ENCODE measurements at regions not wholly inside any gene's neighbourhood (a gene's known extent, or its start where the extent isn't known, plus 50 kb on each side); places are given as distances from the start of the nearest gene placed in this dataset.
"Not testable (repeated sequence)": the region's sequence is repeated elsewhere in the genome, so short reads cannot be mapped to it uniquely, and the experiment has no call there.

DNA sequence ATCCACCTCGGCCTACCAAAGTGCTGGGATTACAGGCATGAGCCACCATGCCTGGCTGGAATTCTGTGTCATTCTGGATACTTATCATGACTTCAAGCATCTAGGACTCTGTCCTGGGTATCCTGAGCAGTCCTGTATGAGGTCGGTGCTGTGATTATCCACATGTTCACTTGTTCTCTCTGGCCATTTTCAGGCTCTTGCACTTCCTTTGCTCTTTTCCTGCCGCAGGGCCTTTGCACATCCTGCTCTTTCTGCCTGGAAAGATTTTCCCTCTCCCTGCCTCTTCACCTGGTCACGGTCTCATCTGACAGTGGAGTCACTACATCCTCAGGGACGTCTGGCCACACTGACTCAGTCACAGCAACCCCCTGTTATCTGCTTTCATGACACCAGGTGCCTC lies 184.6 kb upstream of the OSBPL11 start:
- not testable (repeated sequence) for H2BK12ac ChIP-seq (ENCODE audit: low read length); H2BK120ac ChIP-seq (ENCODE audit: low read depth, low read length); H2BK5ac ChIP-seq (ENCODE audit: low read length); H3K79me1 ChIP-seq (ENCODE audit: low read depth, low read length); H3K36me3 ChIP-seq (replicated peaks in 1 of 2; ENCODE audit: control insufficient read depth in 2 of 2, insufficient read depth in 2 of 2, low read length in 2 of 2); H4K91ac ChIP-seq (ENCODE audit: low read depth, low read length, poor library complexity); H3K9ac ChIP-seq (ENCODE audit: low read depth, low read length, poor library complexity); H3K4me1 ChIP-seq (ENCODE audit: control insufficient read depth in 2 of 2, insufficient read depth in 1 of 2, low read depth in 1 of 2, low read length in 2 of 2); H3K4me2 ChIP-seq (ENCODE audit: insufficient read depth, low read length, poor library complexity, severe bottlenecking); DNase-seq (ENCODE audit: low spot score); H3K4ac ChIP-seq (ENCODE audit: low read length); H2AFZ ChIP-seq (ENCODE audit: low read length); H3K4me3 ChIP-seq (ENCODE audit: low read length in 2 of 2); H3K27me3 ChIP-seq (ENCODE audit: control insufficient read depth in 3 of 3, insufficient read depth in 3 of 3, low read depth in 1 of 3, low read length in 3 of 3); H4K8ac ChIP-seq (ENCODE audit: low read depth, low read length); H3K23ac ChIP-seq (ENCODE audit: low read depth, low read length, poor library complexity); H2BK15ac ChIP-seq (ENCODE audit: low read length); H3K27ac ChIP-seq (replicated peaks; ENCODE audit: low read length); H2AK5ac ChIP-seq (ENCODE audit: low read depth, low read length); H3K9me3 ChIP-seq (replicated peaks in 1 of 2; ENCODE audit: control insufficient read depth in 2 of 2, insufficient read depth in 1 of 2, low read depth in 1 of 2, low read length in 2 of 2); H3K18ac ChIP-seq (ENCODE audit: low read length); H3K14ac ChIP-seq (ENCODE audit: low read length)
- WGBS, 2 donors (ENCODE audit: extremely low coverage in 2 of 2, insufficient read length in 2 of 2, insufficient replicate concordance in 1 of 2), result no CpG with 5 or more reads among the region's 5 CpGs

DNA sequence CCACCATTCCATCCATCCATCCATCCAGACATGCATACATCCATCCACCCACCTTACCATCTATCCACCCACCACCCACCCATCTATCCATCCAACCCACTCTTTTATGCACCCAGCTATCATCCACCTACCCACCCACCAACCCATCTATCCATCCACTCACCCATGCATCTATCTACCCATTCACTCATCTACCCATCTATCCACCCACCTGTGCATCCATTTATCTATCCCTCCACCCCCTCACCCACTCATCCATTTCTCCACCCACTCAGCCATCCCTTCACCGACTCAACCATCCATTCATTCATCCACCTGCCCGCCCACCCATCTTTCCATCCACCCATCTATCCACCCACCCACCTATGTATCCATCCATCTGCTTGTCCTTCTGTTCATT lies 186.4 kb upstream of the OSBPL11 start:
- not testable (repeated sequence) for H2BK15ac ChIP-seq (ENCODE audit: low read length); H3K18ac ChIP-seq (ENCODE audit: low read length); H2AK5ac ChIP-seq (ENCODE audit: low read depth, low read length); DNase-seq (ENCODE audit: low spot score); H2BK5ac ChIP-seq (ENCODE audit: low read length); H3K9ac ChIP-seq (ENCODE audit: low read depth, low read length, poor library complexity); H3K4ac ChIP-seq (ENCODE audit: low read length); H3K36me3 ChIP-seq (replicated peaks in 1 of 2; ENCODE audit: control insufficient read depth in 2 of 2, insufficient read depth in 2 of 2, low read length in 2 of 2); H3K14ac ChIP-seq (ENCODE audit: low read length); H3K4me1 ChIP-seq (ENCODE audit: control insufficient read depth in 2 of 2, insufficient read depth in 1 of 2, low read depth in 1 of 2, low read length in 2 of 2); H2AFZ ChIP-seq (ENCODE audit: low read length); H3K4me3 ChIP-seq (ENCODE audit: low read length in 2 of 2); H4K91ac ChIP-seq (ENCODE audit: low read depth, low read length, poor library complexity); H3K23ac ChIP-seq (ENCODE audit: low read depth, low read length, poor library complexity); H2BK12ac ChIP-seq (ENCODE audit: low read length); H3K27ac ChIP-seq (replicated peaks; ENCODE audit: low read length); H3K9me3 ChIP-seq (replicated peaks in 1 of 2; ENCODE audit: control insufficient read depth in 2 of 2, insufficient read depth in 1 of 2, low read depth in 1 of 2, low read length in 2 of 2); H3K27me3 ChIP-seq (ENCODE audit: control insufficient read depth in 3 of 3, insufficient read depth in 3 of 3, low read depth in 1 of 3, low read length in 3 of 3); H2BK120ac ChIP-seq (ENCODE audit: low read depth, low read length); H4K8ac ChIP-seq (ENCODE audit: low read depth, low read length); H3K4me2 ChIP-seq (ENCODE audit: insufficient read depth, low read length, poor library complexity, severe bottlenecking); H3K79me1 ChIP-seq (ENCODE audit: low read depth, low read length)
- no CpG with 5 or more reads among the region's 2 CpGs for WGBS, 2 donors (ENCODE audit: extremely low coverage in 2 of 2, insufficient read length in 2 of 2, insufficient replicate concordance in 1 of 2)

DNA sequence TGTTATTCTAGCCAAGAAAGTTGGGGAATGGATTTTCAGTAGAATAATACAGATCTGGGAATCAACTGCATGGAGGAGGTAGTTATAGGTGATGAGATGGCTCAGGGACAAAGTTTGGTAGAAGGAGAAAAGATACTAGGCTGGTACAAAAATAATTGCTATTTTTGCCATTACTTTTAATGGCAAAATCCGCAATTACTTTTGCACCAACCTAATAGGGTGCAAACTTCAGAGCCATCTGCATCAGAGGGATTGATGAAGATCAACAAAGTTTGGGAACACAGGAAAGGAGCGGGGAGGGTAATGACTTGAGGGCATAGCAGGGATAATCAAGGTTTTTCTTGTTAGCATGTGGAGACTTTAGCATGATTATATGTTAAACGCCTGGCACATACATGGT lies 178.7 kb upstream of the ROPN1B start:
- not testable (repeated sequence) for H2BK120ac ChIP-seq (ENCODE audit: low read depth, low read length); H3K14ac ChIP-seq (ENCODE audit: low read length); H3K4me2 ChIP-seq (ENCODE audit: insufficient read depth, low read length, poor library complexity, severe bottlenecking); H4K91ac ChIP-seq (ENCODE audit: low read depth, low read length, poor library complexity); H2BK5ac ChIP-seq (ENCODE audit: low read length); H2BK12ac ChIP-seq (ENCODE audit: low read length); H3K4me3 ChIP-seq (ENCODE audit: low read length in 2 of 2); H3K4ac ChIP-seq (ENCODE audit: low read length); H3K18ac ChIP-seq (ENCODE audit: low read length); H2AFZ ChIP-seq (ENCODE audit: low read length); H2BK15ac ChIP-seq (ENCODE audit: low read length); H3K27ac ChIP-seq (replicated peaks; ENCODE audit: low read length); H3K9me3 ChIP-seq (replicated peaks in 1 of 2; ENCODE audit: control insufficient read depth in 2 of 2, insufficient read depth in 1 of 2, low read depth in 1 of 2, low read length in 2 of 2); H4K8ac ChIP-seq (ENCODE audit: low read depth, low read length); H3K23ac ChIP-seq (ENCODE audit: low read depth, low read length, poor library complexity); DNase-seq (ENCODE audit: low spot score); H3K79me1 ChIP-seq (ENCODE audit: low read depth, low read length); H2AK5ac ChIP-seq (ENCODE audit: low read depth, low read length); H3K27me3 ChIP-seq (ENCODE audit: control insufficient read depth in 3 of 3, insufficient read depth in 3 of 3, low read depth in 1 of 3, low read length in 3 of 3); H3K36me3 ChIP-seq (replicated peaks in 1 of 2; ENCODE audit: control insufficient read depth in 2 of 2, insufficient read depth in 2 of 2, low read length in 2 of 2); H3K4me1 ChIP-seq (ENCODE audit: control insufficient read depth in 2 of 2, insufficient read depth in 1 of 2, low read depth in 1 of 2, low read length in 2 of 2); H3K9ac ChIP-seq (ENCODE audit: low read depth, low read length, poor library complexity)
- WGBS, 2 donors (ENCODE audit: extremely low coverage in 2 of 2, insufficient read length in 2 of 2, insufficient replicate concordance in 1 of 2), result no CpG with 5 or more reads among the region's 3 CpGs

DNA sequence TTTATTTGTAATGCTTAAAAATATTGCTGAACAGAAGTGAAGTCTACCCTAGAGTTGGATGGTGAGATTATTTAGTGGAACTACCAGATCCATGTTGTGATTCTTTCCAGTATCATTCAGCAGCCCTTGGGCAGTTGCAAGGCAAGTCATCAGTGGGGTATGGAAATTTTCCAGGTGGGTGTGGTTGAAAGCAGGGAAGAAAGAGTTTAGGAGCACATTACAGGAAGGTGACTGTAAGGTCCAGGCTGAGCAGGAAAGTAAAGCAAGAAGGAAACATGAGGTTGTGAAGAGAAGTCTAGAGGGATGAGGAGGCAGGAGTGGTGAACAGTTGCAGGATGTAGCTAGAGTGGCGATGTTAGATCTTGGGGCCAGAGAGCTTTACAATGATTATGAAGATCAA lies 178.0 kb upstream of the ROPN1B start:
- not testable (repeated sequence) for H2BK15ac ChIP-seq (ENCODE audit: low read length); H2AK5ac ChIP-seq (ENCODE audit: low read depth, low read length); H3K79me1 ChIP-seq (ENCODE audit: low read depth, low read length); H3K4me1 ChIP-seq (ENCODE audit: control insufficient read depth in 2 of 2, insufficient read depth in 1 of 2, low read depth in 1 of 2, low read length in 2 of 2); H3K36me3 ChIP-seq (replicated peaks in 1 of 2; ENCODE audit: control insufficient read depth in 2 of 2, insufficient read depth in 2 of 2, low read length in 2 of 2); H3K9ac ChIP-seq (ENCODE audit: low read depth, low read length, poor library complexity); H3K4me3 ChIP-seq (ENCODE audit: low read length in 2 of 2); H2BK5ac ChIP-seq (ENCODE audit: low read length); H3K18ac ChIP-seq (ENCODE audit: low read length); H3K9me3 ChIP-seq (replicated peaks in 1 of 2; ENCODE audit: control insufficient read depth in 2 of 2, insufficient read depth in 1 of 2, low read depth in 1 of 2, low read length in 2 of 2); H4K8ac ChIP-seq (ENCODE audit: low read depth, low read length); H2BK12ac ChIP-seq (ENCODE audit: low read length); H3K23ac ChIP-seq (ENCODE audit: low read depth, low read length, poor library complexity); H4K91ac ChIP-seq (ENCODE audit: low read depth, low read length, poor library complexity); H3K27ac ChIP-seq (replicated peaks; ENCODE audit: low read length); H2BK120ac ChIP-seq (ENCODE audit: low read depth, low read length); H2AFZ ChIP-seq (ENCODE audit: low read length); H3K4me2 ChIP-seq (ENCODE audit: insufficient read depth, low read length, poor library complexity, severe bottlenecking); H3K4ac ChIP-seq (ENCODE audit: low read length); H3K27me3 ChIP-seq (ENCODE audit: control insufficient read depth in 3 of 3, insufficient read depth in 3 of 3, low read depth in 1 of 3, low read length in 3 of 3); DNase-seq (ENCODE audit: low spot score); H3K14ac ChIP-seq (ENCODE audit: low read length)
- no CpG with 5 or more reads among the region's 1 CpG for WGBS, 2 donors (ENCODE audit: extremely low coverage in 2 of 2, insufficient read length in 2 of 2, insufficient replicate concordance in 1 of 2)

Data from neuronal stem cell (in vitro differentiated cells).